ENCODE measurements at regions not wholly inside any gene's neighbourhood (a gene's known extent, or its start where the extent isn't known, plus 50 kb on each side); places are given as distances from the start of the nearest gene placed in this dataset.
"Not testable (repeated sequence)": the region's sequence is repeated elsewhere in the genome, so short reads cannot be mapped to it uniquely, and the experiment has no call there.

GRCh38 chr3:181329024-181329423, 339.5 kb upstream of the DNAJC19 start:
- Histone ChIP-seq H3K27ac (ENCODE audit: low read length) (no peak overlapping the region), H3K27me3 (ENCODE audit: low read depth, low read length) (no peaks in the 10 kb centered on the region), H3K9ac (ENCODE audit: low read length) (no peak overlapping the region), H2AFZ (ENCODE audit: low read depth, low read length) (no peak overlapping the region), H3K9me3 (ENCODE audit: insufficient read depth, low read length) (no peaks in the 10 kb centered on the region), H3K4me2 (ENCODE audit: low read length) (no peak overlapping the region), H4K20me1 (ENCODE audit: insufficient read depth, low read length) (no peaks in the 10 kb centered on the region), H3K36me3 (replicated peaks; ENCODE audit: low read depth, low read length) (no peaks in the 10 kb centered on the region), H3K4me3 (ENCODE audit: low read length) (no peak overlapping the region), H3K79me2 (ENCODE audit: low read length) (no peaks in the 10 kb centered on the region), H3K4me1 (ENCODE audit: low read length) (peaks cover 6% of the 10 kb centered on the region; the same call in 1 of the 2 replicates)
- no peak for TF ChIP-seq EZH2phosphoT487 (IDR thresholded peaks at IDR 0.05; ENCODE audit: low read depth)
- TF ChIP-seq CTCF (IDR thresholded peaks at IDR 0.05; ENCODE audit: low read depth, low read length): no peak

- H2AFZ ChIP-seq (ENCODE audit: low read depth, low read length): no peak overlapping the region
- no peak overlapping the region for H3K4me2 ChIP-seq (ENCODE audit: low read length)
- H3K27ac ChIP-seq (ENCODE audit: low read length): no peak overlapping the region
- no peaks in the 10 kb centered on the region for H3K36me3 ChIP-seq (replicated peaks; ENCODE audit: low read depth, low read length)
- no peak overlapping the region for H3K4me3 ChIP-seq (ENCODE audit: low read length)
- H3K4me1 ChIP-seq (ENCODE audit: low read length): peaks cover 6% of the 10 kb centered on the region; the same call in 1 of the 2 replicates
- no peaks in the 10 kb centered on the region for H3K79me2 ChIP-seq (ENCODE audit: low read length)
- no peak for TF ChIP-seq EZH2phosphoT487 (IDR thresholded peaks at IDR 0.05; ENCODE audit: low read depth)
- no peak for TF ChIP-seq CTCF (IDR thresholded peaks at IDR 0.05; ENCODE audit: low read depth, low read length)
- H3K9me3 ChIP-seq (ENCODE audit: insufficient read depth, low read length): no peaks in the 10 kb centered on the region
- no peaks in the 10 kb centered on the region for H3K27me3 ChIP-seq (ENCODE audit: low read depth, low read length)
- H3K9ac ChIP-seq (ENCODE audit: low read length): no peak overlapping the region
- H4K20me1 ChIP-seq (ENCODE audit: insufficient read depth, low read length): no peaks in the 10 kb centered on the region
Observed at GRCh38 chr3:181328346-181328745, 338.8 kb upstream of the DNAJC19 start.

- H3K9me3 ChIP-seq (ENCODE audit: insufficient read depth, low read length): no peaks in the 10 kb centered on the region
- H3K4me1 ChIP-seq (ENCODE audit: low read length): peaks cover 6% of the 10 kb centered on the region; the same call in 1 of the 2 replicates
- no peak overlapping the region for H3K27ac ChIP-seq (ENCODE audit: low read length)
- TF ChIP-seq EZH2phosphoT487 (IDR thresholded peaks at IDR 0.05; ENCODE audit: low read depth) (no peak), CTCF (IDR thresholded peaks at IDR 0.05; ENCODE audit: low read depth, low read length) (no peak)
- no peaks in the 10 kb centered on the region for H4K20me1 ChIP-seq (ENCODE audit: insufficient read depth, low read length)
- H2AFZ ChIP-seq (ENCODE audit: low read depth, low read length): no peak overlapping the region
- H3K36me3 ChIP-seq (replicated peaks; ENCODE audit: low read depth, low read length): no peaks in the 10 kb centered on the region
- no peaks in the 10 kb centered on the region for H3K79me2 ChIP-seq (ENCODE audit: low read length)
- H3K4me3 ChIP-seq (ENCODE audit: low read length): no peak overlapping the region
- H3K9ac ChIP-seq (ENCODE audit: low read length): no peak overlapping the region
- H3K27me3 ChIP-seq (ENCODE audit: low read depth, low read length): no peaks in the 10 kb centered on the region
- H3K4me2 ChIP-seq (ENCODE audit: low read length): no peak overlapping the region
Observed at GRCh38 chr3:181327349-181327748, 337.8 kb upstream of the DNAJC19 start.

GRCh38 chr3:181326637-181327223, 337.2 kb upstream of the DNAJC19 start:
- Histone ChIP-seq H3K79me2 (ENCODE audit: low read length) (no peaks in the 10 kb centered on the region), H3K27ac (ENCODE audit: low read length) (no peak overlapping the region), H3K4me1 (ENCODE audit: low read length) (peaks cover 6% of the 10 kb centered on the region; the same call in 1 of the 2 replicates)

GRCh38 chr3:181324516-181324915, 335.0 kb upstream of the DNAJC19 start:
- H3K27ac ChIP-seq (ENCODE audit: low read length); H3K79me2 ChIP-seq (ENCODE audit: low read length); H3K27me3 ChIP-seq (ENCODE audit: low read depth, low read length); H3K4me2 ChIP-seq (ENCODE audit: low read length); H3K9me3 ChIP-seq (ENCODE audit: insufficient read depth, low read length); H2AFZ ChIP-seq (ENCODE audit: low read depth, low read length); H3K4me1 ChIP-seq (ENCODE audit: low read length); H3K36me3 ChIP-seq (replicated peaks; ENCODE audit: low read depth, low read length); H3K4me3 ChIP-seq (ENCODE audit: low read length); H4K20me1 ChIP-seq (ENCODE audit: insufficient read depth, low read length); H3K9ac ChIP-seq (ENCODE audit: low read length): not testable (repeated sequence)

More at GRCh38 chr3:181326637-181327223, 337.2 kb upstream of the DNAJC19 start:
- no peaks in the 10 kb centered on the region for H3K9me3 ChIP-seq (ENCODE audit: insufficient read depth, low read length)
- H3K36me3 ChIP-seq (replicated peaks; ENCODE audit: low read depth, low read length): no peaks in the 10 kb centered on the region
- TF ChIP-seq EZH2phosphoT487 (IDR thresholded peaks at IDR 0.05; ENCODE audit: low read depth) (no peak), CTCF (IDR thresholded peaks at IDR 0.05; ENCODE audit: low read depth, low read length) (peak; percentile 80)
- no peak overlapping the region for H3K4me2 ChIP-seq (ENCODE audit: low read length)
- no peaks in the 10 kb centered on the region for H3K27me3 ChIP-seq (ENCODE audit: low read depth, low read length)
- H3K9ac ChIP-seq (ENCODE audit: low read length): no peak overlapping the region
- H4K20me1 ChIP-seq (ENCODE audit: insufficient read depth, low read length): no peaks in the 10 kb centered on the region
- H3K4me3 ChIP-seq (ENCODE audit: low read length): no peak overlapping the region
- H2AFZ ChIP-seq (ENCODE audit: low read depth, low read length): no peak overlapping the region

Measured in OCI-LY3 (cell line).